ENCODE measurements at regions not wholly inside any gene's neighbourhood (a gene's known extent, or its start where the extent isn't known, plus 50 kb on each side); places are given as distances from the start of the nearest gene placed in this dataset.

GRCh38 chr12:118715647-118716046 is 265.7 kb upstream of the SRRM4 start:
- H3K9me1 ChIP-seq (ENCODE audit: control insufficient read depth, insufficient read depth, low read length) = no peaks in the 10 kb centered on the region
- no peak for DNase-seq (ENCODE audit: extremely low read depth in 1 of 4, low spot score in 3 of 4)
- no peaks in the 10 kb centered on the region for H3K27me3 ChIP-seq (ENCODE audit: control insufficient read depth in 2 of 2, insufficient read depth in 2 of 2, low read length in 2 of 2)
- no peaks in the 10 kb centered on the region for H3K9me3 ChIP-seq (replicated peaks; ENCODE audit: control insufficient read depth, insufficient read depth, low read depth, low read length)
- no peaks in the 10 kb centered on the region for H3K36me3 ChIP-seq (ENCODE audit: control insufficient read depth, insufficient read depth, low read length)
- TF ChIP-seq NFATC3 (IDR thresholded peaks at IDR 0.05) (no peak), ZNF766 (CRISPR knock-in tag; conservative IDR thresholded peaks at IDR 0.05) (no peak), ZBTB12 (CRISPR knock-in tag; IDR thresholded peaks at IDR 0.05) (no peak), ZBTB33 (CRISPR knock-in tag; IDR thresholded peaks at IDR 0.05) (no peak), POLR2AphosphoS5 (IDR thresholded peaks at IDR 0.05; ENCODE audit: control insufficient read depth, insufficient read depth, low read depth, low read length) (no peak), KLF10 (CRISPR knock-in tag; IDR thresholded peaks at IDR 0.05) (no peak), ZBTB17 (CRISPR knock-in tag; IDR thresholded peaks at IDR 0.05) (peak; percentile 82), MLLT1 (IDR thresholded peaks at IDR 0.05) (peak in 1 of 2 experiments; percentile 69; a peak in 2 of 4 replicates), ZNF217 (CRISPR knock-in tag; IDR thresholded peaks at IDR 0.05) (no peak)
- H3K9ac ChIP-seq (ENCODE audit: insufficient read depth in 1 of 2, low read depth in 2 of 2, low read length in 2 of 2) = no peak overlapping the region
- H2AFZ ChIP-seq (ENCODE audit: low read depth, low read length) = no peak overlapping the region
- ChIA-PET POLR2A (no interaction called here), CTCF (ENCODE audit: low intra/inter-chr PET ratio) (no interaction called here)
- H3K79me2 ChIP-seq (ENCODE audit: control insufficient read depth, insufficient read depth, low read length) = no peaks in the 10 kb centered on the region
- no peak overlapping the region for H3K27ac ChIP-seq (ENCODE audit: extremely low read depth, low read depth, low read length)
- WGBS (ENCODE audit: insufficient coverage, low coverage, missing lambda C conversion rate) = 3% methylated on average over 2 of the region's 2 CpGs
- no peak for ATAC-seq
- in situ Hi-C loops (cut with MboI) (no loop called here), intact Hi-C loops (cut with micrococcal nuclease) (no loop called here)
- no peak overlapping the region for H3K4me2 ChIP-seq (ENCODE audit: insufficient read depth, low read length)
- no TSS peak for BruUV-seq (replicated peaks)
- no peak for FAIRE-seq
- no peaks in the 10 kb centered on the region for H3K4me1 ChIP-seq (replicated peaks in 1 of 2; ENCODE audit: control insufficient read depth in 2 of 2, insufficient read depth in 2 of 2, low read length in 2 of 2)
- no peak overlapping the region for H3K4me3 ChIP-seq
- H4K20me1 ChIP-seq (replicated peaks; ENCODE audit: control insufficient read depth, insufficient read depth, low read length) = no peaks in the 10 kb centered on the region
